ENCODE measurements at regions not wholly inside any gene's neighbourhood (a gene's known extent, or its start where the extent isn't known, plus 50 kb on each side); places are given as distances from the start of the nearest gene placed in this dataset.

DNA sequence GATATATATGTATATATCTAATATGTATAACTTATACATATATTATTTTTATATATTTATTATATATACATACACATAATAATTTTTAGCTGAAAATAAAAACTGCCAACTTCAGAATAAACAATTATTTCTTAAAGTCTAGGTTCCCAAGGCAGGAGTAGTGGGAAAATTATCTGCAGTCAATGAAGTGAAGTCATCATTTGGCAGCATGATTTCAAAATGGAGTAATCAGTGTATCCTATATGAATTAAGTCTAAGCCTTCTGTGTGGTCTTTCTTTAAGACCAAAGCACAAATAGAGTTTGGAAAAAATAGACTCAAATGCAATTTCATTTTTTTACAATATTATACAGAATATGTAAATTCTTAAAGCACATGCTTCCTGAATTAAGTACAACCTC, 251.0 kb downstream of the SAMD5 start:
- DNase-seq, result no peak

DNA sequence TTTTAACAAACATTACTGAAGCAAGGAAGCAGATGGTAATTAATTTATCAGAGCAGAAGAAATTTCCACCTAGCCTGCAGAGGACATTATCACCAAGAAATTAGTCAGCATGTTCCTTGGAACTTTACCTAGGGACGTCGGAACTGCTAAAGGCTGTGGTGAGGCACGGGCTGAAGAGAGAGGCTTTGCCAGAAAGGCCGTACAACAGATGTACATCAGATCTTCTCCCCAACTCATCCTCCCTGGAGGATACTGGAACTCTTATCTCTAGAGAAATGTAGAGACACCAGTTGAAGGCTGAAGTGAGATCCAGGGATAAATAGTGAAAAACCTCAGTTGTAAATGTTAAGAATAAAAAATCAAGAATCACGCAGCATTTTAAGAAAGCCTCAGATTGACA, 257.1 kb downstream of the SAMD5 start:
- no peak for DNase-seq

DNA sequence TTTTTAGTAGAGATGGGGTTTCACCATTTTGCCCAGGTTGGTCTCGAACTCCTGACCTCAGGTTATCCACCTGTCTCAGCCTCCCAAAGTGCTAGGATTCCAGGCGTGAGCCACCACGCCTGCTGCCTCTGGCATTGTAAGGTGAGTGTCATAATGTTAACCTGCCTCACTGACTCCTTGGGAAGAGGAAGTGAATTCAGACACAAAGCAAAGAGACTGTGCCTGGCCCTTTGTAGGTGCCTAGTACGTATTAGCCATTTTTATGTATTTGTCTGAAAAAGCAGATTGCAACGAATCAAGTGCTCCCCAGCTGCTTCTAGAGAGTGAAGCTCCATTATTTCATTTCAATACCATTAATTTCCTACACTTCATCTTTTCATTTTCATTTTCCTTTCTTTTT, 260.5 kb downstream of the SAMD5 start:
- no peak for DNase-seq

DNA sequence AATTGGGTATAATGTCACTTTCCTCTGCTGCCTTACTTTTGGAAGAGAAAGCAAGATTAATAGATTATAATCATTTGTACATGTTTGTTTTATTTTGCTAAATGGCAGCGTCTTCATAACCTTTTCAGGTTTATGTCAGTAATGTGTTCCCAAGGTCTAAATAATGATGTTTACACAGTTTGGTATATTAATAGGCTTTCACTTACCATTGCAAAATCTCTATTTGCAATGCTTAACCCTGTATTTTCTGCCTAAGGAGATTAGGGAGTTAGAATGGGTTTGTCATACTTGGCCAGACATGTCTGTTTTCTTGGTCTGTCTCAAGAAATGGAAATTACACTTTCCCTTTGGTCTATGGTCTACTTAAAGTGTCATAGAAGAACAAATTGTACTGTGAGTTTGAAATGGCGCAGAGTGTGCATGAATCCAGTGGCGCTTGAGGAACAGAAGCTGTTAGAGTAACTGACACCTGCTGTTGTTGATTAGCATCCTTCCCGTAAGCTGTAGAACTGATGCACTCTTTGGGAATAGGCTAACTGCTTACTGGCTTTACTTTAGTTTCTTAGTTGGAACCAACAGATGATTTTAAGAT, 261.1 kb downstream of the SAMD5 start:
- DNase-seq, result no peak

DNA sequence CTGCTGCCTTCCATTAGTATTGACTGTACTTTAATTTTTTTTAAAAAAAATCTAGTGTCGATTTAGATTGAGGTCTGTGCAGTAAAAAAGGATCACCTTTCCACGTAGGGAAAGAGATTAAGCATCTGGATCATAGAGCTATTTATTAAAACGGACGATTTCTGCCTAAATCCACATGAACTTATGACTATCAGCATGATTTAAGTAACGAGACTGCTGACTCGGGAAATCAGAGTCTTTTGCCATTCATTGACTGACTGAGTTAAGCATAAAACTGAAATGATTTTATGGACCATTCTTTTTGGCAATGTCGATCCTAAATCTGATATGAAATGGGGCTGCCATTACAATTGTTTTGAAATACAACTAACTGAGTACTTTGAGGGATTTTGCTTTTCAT, 261.7 kb downstream of the SAMD5 start:
- DNase-seq, result no peak

DNA sequence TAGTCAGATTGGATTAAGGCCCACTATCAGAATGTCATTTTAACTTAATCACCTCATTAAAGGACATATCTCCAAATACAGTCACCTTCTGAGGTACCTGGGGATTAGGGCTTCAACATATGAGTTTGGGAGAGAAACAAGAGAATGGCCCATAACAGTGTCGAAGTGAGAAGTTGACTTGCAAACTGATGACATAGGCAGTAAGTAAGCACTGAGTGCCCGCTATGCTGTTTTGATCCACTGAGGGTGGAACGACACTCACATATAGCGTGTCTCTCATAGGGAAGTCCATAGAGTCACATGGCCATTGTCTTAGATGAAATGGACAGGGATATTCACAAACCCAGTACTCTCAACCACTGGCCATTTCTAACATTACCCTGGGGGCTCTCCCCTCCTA, 264.2 kb downstream of the SAMD5 start:
- DNase-seq, result no peak

DNA sequence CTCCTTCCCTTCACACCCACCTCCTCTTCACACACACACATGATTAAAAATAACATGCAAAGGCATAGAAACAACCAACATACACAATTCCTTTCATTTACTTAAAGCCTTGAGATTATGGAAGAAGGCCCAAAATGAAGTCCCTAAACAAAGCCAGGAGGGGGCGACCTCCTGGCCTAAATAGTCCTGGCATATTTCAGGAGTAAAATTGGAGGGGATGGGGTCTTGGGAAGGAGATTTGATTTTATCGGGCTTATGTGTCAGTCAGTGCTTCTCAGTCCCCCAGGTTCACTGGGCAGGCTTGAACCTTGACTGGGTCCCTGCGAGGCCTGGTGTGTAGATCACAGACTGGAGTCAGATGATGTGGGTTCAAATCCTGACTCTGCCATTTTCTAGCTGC, 266.4 kb downstream of the SAMD5 start:
- no peak for DNase-seq

DNA sequence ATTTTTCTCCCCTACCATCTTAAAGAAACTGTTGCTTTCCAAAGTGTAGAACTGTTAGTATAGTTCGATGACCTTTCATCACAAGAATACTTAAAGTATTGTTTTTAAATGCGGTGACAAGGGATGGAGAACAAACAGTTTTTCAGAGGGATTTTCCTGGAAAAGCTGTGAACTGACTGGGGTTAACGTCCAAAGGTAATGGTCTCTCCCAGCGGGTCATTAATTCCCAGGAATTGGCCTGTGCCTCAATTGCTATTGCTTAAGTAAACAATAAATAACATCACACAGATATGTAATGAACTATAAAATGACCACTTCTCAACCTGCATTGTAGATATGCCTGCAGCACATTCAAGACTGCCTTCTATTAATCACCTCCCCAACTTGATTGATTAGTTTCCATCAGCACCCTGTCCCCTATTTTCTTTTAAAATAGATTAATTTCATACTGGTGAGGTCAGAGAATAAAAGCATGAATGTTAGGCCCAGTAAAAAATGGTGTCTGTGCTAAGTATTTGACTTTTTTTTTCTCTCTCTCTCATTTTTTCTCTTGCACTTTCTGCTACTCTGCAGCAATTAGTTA, 268.2 kb downstream of the SAMD5 start:
- DNase-seq, result no peak

DNA sequence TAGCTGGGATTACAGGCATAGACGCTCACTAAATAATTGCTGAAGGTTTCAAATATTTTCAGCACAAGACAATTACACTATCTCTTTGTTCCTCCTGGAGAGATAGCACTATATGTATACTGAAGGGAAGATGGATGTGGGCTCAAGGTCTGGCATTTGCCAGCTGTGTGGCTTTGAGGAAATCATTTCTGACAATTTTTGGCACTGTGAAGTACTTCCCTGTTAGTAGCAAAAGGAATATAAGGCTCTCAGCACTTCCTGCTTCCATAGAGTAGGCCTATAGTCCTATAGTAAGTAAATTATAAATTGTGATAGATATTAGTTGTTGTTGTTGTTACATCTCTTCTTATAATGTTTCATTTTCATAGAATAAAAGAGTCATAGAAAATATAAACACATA, 271.1 kb downstream of the SAMD5 start:
- no peak for DNase-seq

DNA sequence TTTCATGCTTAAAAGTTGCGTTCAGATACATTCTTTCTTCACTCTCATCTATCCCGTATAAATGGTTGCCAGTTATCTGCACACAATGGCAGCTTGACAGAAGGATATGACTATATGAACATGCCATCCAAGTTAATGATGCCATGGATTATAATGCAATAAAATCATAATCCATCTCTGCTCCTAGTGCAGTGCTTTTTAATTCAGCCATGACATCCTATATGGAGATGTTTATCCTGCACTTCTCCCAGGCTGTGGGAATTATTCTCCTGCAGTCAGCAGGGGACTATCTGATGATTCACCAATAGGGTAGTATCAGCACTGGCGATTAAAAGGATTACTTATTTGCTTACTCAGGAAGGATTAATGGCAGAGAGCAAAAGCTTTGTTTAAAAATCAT, 273.8 kb downstream of the SAMD5 start:
- no peak for DNase-seq

DNA sequence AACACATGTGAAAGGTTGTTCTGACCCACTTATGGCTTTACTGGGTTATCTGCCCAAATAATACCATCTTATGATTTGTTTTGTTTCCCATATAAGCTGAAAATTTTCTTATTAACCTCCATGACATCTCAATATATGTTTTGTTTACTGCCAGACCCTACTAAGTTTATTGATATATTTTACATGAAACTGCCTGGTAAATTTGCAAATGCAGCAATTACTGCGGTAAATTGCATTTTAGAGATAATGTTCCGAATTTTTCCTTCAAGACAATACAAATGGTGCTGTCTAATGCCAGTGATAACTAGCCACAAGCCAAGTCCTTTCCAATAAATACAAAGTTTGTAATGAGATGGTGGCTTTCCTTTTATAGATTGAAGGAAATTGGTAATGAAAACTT, 275.9 kb downstream of the SAMD5 start:
- no peak for DNase-seq

DNA sequence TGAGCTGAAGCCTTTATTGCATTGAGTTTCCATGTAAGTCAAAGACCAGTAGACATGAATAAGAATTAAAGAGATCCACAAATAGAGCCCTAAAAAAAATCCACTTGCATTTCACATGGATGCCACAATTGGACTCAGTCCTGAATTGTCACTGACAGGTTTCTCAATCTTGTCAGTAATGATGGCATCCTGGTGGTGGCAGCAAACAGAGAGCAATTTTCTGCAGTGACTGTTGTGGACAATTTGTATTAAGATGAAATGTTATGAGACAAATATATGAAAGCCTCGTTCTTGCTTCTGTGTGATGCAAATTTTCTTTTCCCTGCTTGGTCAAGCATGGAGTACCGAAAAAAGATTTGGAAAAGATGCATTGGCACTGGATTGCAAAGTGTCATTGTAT, 278.9 kb downstream of the SAMD5 start:
- no peak for DNase-seq

DNA sequence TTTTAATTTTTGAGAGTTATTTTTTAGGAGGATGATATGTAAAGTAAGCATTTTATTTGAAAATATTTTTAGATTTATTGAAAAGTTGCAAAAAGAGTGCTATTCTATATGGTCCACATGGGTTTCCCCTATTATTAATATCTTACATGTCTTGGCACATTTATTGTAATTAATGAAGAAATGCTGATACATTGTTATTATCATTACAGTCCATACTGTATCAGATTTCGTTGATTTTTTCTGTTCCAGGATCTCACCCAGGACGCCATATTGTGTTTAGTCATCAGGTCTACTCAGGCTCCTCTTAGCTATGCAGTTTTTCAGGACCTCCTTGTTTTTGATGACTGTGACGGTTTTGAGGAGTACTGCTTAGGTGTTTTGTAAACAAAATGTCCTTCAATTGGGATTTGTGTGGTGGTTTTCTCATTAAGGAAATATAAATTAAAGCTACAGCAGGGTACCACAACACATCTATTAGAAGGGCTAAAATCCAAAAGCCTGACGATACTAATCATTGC, 281.0 kb downstream of the SAMD5 start:
- no peak for DNase-seq

DNA sequence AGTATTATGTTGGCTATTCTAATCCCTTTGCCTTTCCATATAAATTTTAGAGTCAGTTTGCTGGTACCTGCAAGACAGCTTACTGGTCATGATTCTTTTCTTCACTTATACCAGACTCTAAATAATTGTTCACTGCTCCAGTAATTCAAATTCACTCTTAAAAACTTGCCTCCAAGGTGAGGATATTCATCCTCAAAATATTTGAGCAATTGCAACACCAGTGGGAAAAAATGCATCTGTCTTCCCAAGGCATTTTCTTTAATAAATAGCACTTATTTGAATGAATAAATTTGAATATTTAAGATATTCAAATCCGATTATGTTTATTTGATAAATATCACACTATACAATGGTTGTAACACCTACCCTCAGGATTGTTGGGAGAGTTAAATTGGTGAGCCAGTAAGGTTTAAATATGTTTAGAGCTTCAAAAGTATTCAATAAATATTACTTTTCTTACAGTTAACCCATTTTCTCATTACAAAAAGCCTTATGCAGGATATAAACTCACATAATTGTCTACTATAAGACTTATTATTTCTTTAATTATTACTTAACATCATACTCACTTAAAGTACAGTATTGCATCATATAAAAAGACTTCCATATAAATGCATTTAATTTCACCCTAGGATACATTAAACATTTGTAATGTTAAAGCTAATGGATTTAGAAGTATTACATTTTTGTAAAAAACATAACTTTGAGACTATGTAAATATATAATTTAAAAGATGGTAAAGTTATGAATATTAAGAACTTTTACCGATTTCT, 285.6 kb downstream of the SAMD5 start:
- no peak for DNase-seq

DNA sequence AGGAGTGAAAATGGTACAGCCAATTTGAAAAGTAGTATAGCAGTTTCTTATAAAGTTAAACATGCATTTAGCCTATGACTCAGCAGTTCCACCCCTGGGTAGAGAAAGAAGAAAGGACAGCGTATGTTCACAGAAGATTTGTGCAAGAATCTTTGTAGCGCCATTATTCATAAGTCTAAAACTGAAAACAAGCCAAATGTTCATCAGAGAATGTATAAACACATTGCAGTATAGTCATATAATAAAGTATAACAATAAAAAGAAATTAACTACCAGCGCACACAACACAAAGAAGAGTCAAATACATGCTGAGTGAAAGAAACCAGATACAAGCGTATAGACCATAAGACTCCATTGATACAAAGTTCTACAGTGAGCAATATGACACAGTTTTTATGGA, 294.0 kb downstream of the SAMD5 start:
- no peak for DNase-seq

DNA sequence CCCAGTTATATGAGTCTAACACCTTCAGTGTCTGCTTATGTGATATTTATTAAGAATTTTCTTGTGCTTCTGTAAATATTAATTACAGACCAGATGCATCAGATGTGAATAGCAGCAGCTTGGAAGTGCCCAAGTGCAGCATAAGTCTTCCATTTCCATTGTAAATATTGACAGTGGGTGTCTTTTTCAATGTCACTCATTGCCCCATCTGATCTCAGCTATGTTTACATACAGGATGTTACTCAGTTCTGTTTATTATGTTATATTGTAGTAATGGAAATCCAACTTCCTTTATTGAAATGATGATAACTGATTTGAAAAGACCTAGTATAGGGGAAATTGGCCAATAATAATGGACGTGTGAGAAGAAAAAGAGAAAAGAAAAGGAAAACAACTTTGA, 296.7 kb downstream of the SAMD5 start:
- no peak for DNase-seq

DNA sequence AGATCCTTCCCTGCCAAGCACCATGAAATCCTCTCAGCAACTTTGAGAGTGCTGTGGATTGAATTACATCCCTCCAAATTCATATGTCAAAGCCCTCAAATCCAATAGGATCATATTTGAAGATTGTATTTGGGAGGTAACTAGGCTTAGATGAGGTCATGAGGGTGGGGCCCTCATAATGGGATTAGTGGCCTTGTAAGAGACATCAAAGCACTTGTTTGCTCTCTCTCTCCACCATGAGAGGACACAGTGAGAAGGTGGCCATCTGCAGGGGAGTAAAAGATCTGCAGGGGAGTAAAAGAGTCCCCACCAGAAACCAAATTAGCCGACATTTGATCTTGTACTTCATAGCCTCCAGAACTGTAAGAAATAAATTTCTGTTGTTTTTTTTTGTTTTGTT, 298.2 kb downstream of the SAMD5 start:
- DNase-seq, result no peak

DNA sequence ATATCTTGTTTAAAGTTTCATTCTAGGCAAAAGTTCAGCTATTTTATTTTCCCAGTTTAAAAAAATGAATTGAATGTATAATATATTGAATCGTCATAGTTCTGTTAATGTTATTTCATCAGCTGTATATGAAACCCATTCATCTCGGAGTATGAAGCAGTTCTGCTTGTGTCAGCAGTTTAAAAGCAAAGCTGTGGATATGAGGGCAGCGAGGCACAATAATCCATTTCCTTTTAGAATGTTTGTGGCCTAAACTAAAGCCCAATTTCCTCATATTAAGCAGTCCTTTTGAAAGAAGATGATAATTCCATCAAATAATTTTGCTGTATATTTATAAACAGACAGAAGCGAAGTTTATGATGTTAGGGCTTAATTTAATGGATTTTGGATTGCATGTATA, 300.1 kb downstream of the SAMD5 start:
- DNase-seq, result no peak

DNA sequence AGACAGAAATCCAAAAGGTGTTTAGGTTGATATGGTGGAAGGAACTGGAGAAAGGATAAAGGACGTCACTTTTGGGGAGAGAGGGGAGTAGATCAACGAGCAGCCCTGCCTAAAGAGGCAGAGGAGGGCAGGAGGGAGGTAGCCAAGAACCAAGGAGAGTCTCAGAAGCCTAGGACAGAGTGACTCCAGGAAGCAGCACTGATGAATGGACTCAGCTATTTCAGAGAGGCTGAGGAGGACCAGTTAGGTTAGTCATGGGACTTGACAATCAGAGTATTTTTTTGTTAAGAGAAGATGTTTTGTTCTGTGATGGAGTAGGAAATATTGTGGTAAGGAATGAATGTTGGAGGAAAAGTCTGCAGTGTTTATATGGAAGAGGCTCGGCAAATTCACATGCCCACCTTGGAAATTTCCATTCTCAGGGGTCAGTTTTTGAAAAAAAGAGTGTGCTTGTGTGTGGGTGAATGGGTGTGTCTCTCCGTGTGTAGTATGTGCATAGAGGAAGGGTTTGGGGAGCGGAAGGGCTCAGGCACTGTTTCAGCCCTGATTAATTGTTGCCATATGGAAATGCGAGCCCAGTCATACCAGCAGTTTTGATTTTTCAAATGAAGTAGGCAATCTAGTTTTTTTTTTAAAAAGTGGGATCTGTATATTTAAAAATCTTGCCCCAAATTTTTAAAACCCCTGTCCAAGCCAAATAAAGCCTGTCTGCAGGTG, 303.6 kb downstream of the SAMD5 start:
- DNase-seq, result no peak

DNA sequence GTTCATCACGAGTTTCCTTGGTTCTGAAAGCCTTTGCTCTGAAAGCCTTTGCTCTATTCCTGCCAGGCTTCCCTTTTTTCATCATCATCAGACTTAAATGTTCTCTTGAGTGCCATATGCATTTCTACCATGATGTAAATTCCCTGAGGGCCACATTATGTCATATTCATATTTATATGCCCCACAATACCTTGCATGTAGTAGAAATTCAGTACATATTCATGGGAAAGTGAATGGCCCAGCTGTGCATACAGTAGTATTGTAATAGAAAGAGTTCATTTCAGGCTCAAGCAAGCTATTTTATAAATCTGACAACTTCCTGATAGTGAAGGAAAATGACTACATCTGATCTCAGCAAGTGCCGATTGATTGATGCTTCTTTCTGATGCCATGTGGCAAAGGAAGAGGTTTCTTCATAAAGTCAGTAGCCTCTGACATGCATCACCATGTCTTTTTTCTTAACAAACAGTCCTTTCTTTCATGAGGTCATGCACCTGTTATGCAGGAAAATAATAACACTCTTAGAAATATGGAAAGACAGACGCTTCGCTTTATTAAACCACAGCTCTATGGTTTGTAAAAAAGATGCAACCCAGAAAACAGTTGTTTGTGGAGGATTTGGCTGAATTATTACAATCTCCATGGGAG, 308.7 kb downstream of the SAMD5 start:
- DNase-seq, result no peak

DNA sequence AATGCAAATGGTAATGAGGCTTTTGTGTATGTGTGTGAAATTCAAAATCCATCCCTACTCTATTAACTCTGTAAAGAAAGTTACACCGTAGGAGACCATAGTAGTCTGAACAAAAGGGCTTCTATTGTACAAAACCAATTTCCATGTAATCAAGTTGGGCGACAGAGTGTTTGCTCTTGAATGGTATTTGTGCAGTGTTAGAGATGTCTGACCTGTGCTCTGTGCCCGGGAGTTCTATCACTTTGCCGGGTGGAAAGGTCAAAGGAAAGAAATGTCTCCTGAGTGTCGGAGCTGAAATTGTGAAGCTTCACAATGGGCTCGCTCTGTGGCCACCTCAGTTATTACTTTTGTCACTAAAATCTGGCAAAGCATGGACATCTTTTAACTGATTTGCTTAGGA, 312.0 kb downstream of the SAMD5 start:
- DNase-seq, result no peak

DNA sequence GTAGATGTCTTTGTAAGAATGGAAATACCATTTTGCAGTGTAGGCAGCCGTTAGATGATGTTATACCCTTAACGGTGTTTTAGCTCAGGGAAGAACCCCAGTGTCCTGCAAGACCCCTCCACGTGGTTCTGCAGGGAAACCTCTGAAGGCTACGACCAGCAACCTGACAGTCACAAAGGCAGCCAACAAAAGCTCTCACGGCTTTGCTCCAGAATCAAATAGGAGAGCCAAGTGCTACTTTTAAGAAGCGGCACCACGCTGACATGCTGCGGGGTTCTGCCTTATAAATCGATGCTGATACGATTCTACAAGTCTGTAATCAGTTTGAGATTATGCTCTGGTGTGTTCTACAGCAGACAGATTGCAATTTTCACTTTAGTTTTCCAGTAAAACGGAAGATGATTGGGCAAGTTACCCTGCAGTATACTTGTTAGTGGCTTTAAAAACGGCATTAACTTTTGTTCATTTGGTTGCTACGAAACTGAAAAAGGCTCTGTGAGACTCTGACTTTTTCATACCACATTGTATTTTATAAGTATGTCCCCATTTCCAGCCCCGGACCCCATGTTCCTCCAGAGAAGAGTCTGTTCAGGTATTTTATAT, 312.9 kb downstream of the SAMD5 start:
- no peak for DNase-seq

DNA sequence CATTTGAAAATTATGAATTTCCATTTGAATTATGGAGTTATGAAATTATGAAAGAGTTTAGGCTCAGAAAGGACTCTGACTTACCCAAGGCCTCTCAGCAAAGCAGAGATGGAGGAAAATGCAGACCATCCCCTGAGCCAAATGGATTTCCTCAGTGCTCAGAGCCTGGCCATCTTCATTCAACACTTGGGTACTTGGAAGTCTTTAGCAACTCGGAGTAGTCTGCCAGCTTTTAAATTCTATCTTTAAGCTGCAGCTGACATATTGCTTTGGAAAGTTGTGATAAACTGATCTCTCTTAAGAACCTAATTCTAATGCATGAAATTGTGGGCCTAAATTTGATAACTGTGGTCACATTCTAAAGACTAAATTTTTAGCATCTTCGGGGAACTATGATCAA, 315.4 kb downstream of the SAMD5 start:
- DNase-seq, result no peak

Measured in femur (tissue), 1 donor.